IMR-90 (cell line): ENCODE measurements at regions not wholly inside any gene's neighbourhood (a gene's known extent, or its start where the extent isn't known, plus 50 kb on each side); places are given as distances from the start of the nearest gene placed in this dataset.

Experiments
- ATAC-seq: fragments of 200-7000 bp; cut with Tn5 transposase; 2 replicates; pipeline ENCODE4 v1.9.1; 2020; ENCODE audit warnings: low read depth, mild to moderate bottlenecking, moderate library complexity
- BruUV-seq: library from RNA; stranded (reverse); fragments of 400-500 nt; replicated peaks from 2 replicates; lab custom pipeline; 2021; lab: Mats Ljungman, UMichigan
- CTCF ChIA-PET: fragments of 300-600 bp; formaldehyde crosslinking; extraction: SDS; loops from one replicate; lab custom pipeline; 2021; ENCODE audit warnings: antibody characterized with exemption; lab: Yijun Ruan, JAX
- POLR2A ChIA-PET: fragments of 300-600 bp; sonication (Branson Sonifier 250); formaldehyde crosslinking; loops from one replicate; lab custom pipeline; 2022; ENCODE audit warnings: antibody characterized with exemption; ENCODE audit not compliant: unreplicated experiment; lab: Charles Lee
- DNase-seq: peaks from one replicate; pipeline ENCODE4 v3.0.0; 2013
- H2AFZ ChIP-seq: replicated peaks from 2 replicates; pipeline ENCODE3; 2013; ENCODE audit warnings: low read length, mild to moderate bottlenecking; ENCODE audit not compliant: poor library complexity
- H2AK5ac ChIP-seq: 2 replicates; pipeline ENCODE4 v1.6.1; 2013; ENCODE audit warnings: low read depth, low read length, inconsistent platforms
- H2AK9ac ChIP-seq: replicated peaks from 2 replicates; pipeline ENCODE3; 2013; ENCODE audit warnings: mild to moderate bottlenecking, low read depth, low read length, moderate library complexity; ENCODE audit not compliant: poor library complexity
- H2BK120ac ChIP-seq: 2 replicates; pipeline ENCODE4 v1.6.1; 2013; ENCODE audit warnings: low read depth, low read length, inconsistent platforms
- H2BK15ac ChIP-seq: 3 replicates; pipeline ENCODE4 v1.6.1; 2013; ENCODE audit warnings: low read depth, low read length, inconsistent platforms
- H2BK20ac ChIP-seq: 2 replicates; pipeline ENCODE4 v1.6.1; 2013; ENCODE audit warnings: low read depth, mild to moderate bottlenecking, inconsistent platforms, low read length, moderate library complexity
- H2BK5ac ChIP-seq: 2 replicates; pipeline ENCODE4 v1.6.1; 2013; ENCODE audit warnings: mild to moderate bottlenecking, low read depth, low read length, inconsistent platforms; ENCODE audit not compliant: poor library complexity, severe bottlenecking
- H3K14ac ChIP-seq: replicated peaks from 2 replicates; pipeline ENCODE4 v1.6.1; 2013; ENCODE audit warnings: low read depth, low read length, inconsistent platforms
- H3K18ac ChIP-seq: 2 replicates; pipeline ENCODE4 v1.6.1; 2013; ENCODE audit warnings: low read depth, low read length, control low read depth
- H3K23ac ChIP-seq: 2 replicates; pipeline ENCODE4 v1.6.1; 2013; ENCODE audit warnings: low read depth, low read length, inconsistent platforms
- H3K27ac ChIP-seq: 2 replicates; pipeline ENCODE4 v1.5.1; 2013; ENCODE audit warnings: mild to moderate bottlenecking, control low read depth, low read length; ENCODE audit not compliant: insufficient read depth
- H3K27me3 ChIP-seq: 2 replicates; pipeline ENCODE4 v1.6.1; 2013; ENCODE audit warnings: low read length; ENCODE audit not compliant: control insufficient read depth, insufficient read depth
- H3K36me3 ChIP-seq: 2 replicates; pipeline ENCODE4 v1.6.1; 2013; ENCODE audit warnings: low read length, mixed read lengths; ENCODE audit not compliant: control insufficient read depth, insufficient read depth
- H3K4ac ChIP-seq: 2 replicates; pipeline ENCODE4 v1.6.1; 2013; ENCODE audit warnings: low read depth, low read length, inconsistent platforms
- H3K4me1 ChIP-seq: 2 replicates; pipeline ENCODE4 v1.6.1; 2013; ENCODE audit warnings: low read length, mixed read lengths; ENCODE audit not compliant: control insufficient read depth, insufficient read depth
- H3K4me2 ChIP-seq: 2 replicates; pipeline ENCODE4 v1.6.1; 2013; ENCODE audit warnings: low read depth, mild to moderate bottlenecking, control low read depth, low read length, moderate library complexity
- H3K4me3 ChIP-seq: 2 replicates; pipeline ENCODE4 v1.5.1; 2013; ENCODE audit warnings: low read depth, mild to moderate bottlenecking, control low read depth, low read length, moderate library complexity; ENCODE audit not compliant: insufficient read depth
- H3K56ac ChIP-seq: 2 replicates; pipeline ENCODE4 v1.6.1; 2013; ENCODE audit warnings: low read length, inconsistent platforms; ENCODE audit not compliant: insufficient read depth; ENCODE audit errors: extremely low read depth
- H3K79me1 ChIP-seq, 2 experiments: 2 replicates each; pipeline ENCODE4 v1.6.1; 2013; ENCODE audit warnings: low read length in 2 of 2, inconsistent platforms in 1 of 2, low read depth in 1 of 2
- H3K9ac ChIP-seq: 2 replicates; pipeline ENCODE4 v1.6.1; 2013; ENCODE audit warnings: low read depth, low read length, control low read depth
- H3K9me1 ChIP-seq: 2 replicates; pipeline ENCODE4 v1.6.1; 2013; ENCODE audit warnings: low read length, inconsistent platforms; ENCODE audit not compliant: insufficient read depth
- H3K9me3 ChIP-seq: 2 replicates; pipeline ENCODE4 v1.6.1; 2013; ENCODE audit warnings: low read length; ENCODE audit not compliant: control insufficient read depth, insufficient read depth
- H4K20me1 ChIP-seq: 2 replicates; pipeline ENCODE4 v1.6.1; 2013; ENCODE audit warnings: low read length, inconsistent platforms; ENCODE audit not compliant: insufficient read depth
- H4K5ac ChIP-seq: 2 replicates; pipeline ENCODE4 v1.6.1; 2013; ENCODE audit warnings: mild to moderate bottlenecking, low read depth, low read length, control low read depth
- H4K8ac ChIP-seq, 2 experiments: 2 replicates each; pipeline ENCODE4 v1.6.1; 2013; ENCODE audit warnings: low read depth in 2 of 2, low read length in 2 of 2, control low read depth in 1 of 2, inconsistent platforms in 1 of 2
- H4K91ac ChIP-seq: 2 replicates; pipeline ENCODE4 v1.6.1; 2013; ENCODE audit warnings: low read depth, low read length, inconsistent platforms; ENCODE audit not compliant: insufficient read depth
- BHLHE40 ChIP-seq: fragments of 150-350 bp; IDR thresholded peaks from 2 replicates; pipeline ENCODE4 v1.6.1; 2016; ENCODE audit warnings: mild to moderate bottlenecking, low read depth, low read length
- CEBPB ChIP-seq: IDR thresholded peaks from 2 replicates; pipeline ENCODE4 v1.6.1; 2012; ENCODE audit warnings: low read depth, low read length, improper control_type of control experiment
- CHD1 ChIP-seq: IDR thresholded peaks from 2 replicates; pipeline ENCODE4 v1.6.1; 2012; ENCODE audit warnings: low read depth, low read length, improper control_type of control experiment
- ELK1 ChIP-seq: fragments of 150-350 bp; IDR thresholded peaks from 2 replicates; pipeline ENCODE4 v1.6.1; 2016; ENCODE audit warnings: low read depth, mild to moderate bottlenecking, low read length, moderate library complexity, borderline replicate concordance
- FOS ChIP-seq: fragments of 150-350 bp; IDR thresholded peaks from 2 replicates; pipeline ENCODE4 v1.6.1; 2016; ENCODE audit warnings: low read depth, low read length
- MAZ ChIP-seq: IDR thresholded peaks from 2 replicates; pipeline ENCODE4 v1.6.1; 2012; ENCODE audit warnings: low read depth, mild to moderate bottlenecking, low read length, improper control_type of control experiment, moderate library complexity, borderline replicate concordance
- MXI1 ChIP-seq: IDR thresholded peaks from 2 replicates; pipeline ENCODE4 v1.6.1; 2012; ENCODE audit warnings: low read depth, mild to moderate bottlenecking, low read length, moderate library complexity, borderline replicate concordance
- NFE2L2 ChIP-seq: fragments of 150-350 bp; IDR thresholded peaks from 2 replicates; pipeline ENCODE4 v1.6.1; 2016; ENCODE audit warnings: low read depth, mild to moderate bottlenecking, low read length
- RAD21 ChIP-seq: IDR thresholded peaks from 2 replicates; pipeline ENCODE4 v1.6.1; 2012; ENCODE audit warnings: low read length, improper control_type of control experiment
- RFX5 ChIP-seq: IDR thresholded peaks from 2 replicates; pipeline ENCODE4 v1.8.0; 2012; ENCODE audit warnings: low read depth, mild to moderate bottlenecking, low read length, moderate library complexity
- SMC3 ChIP-seq: fragments of 150-350 bp; IDR thresholded peaks from 2 replicates; pipeline ENCODE4 v1.6.1; 2016; ENCODE audit warnings: low read depth, mild to moderate bottlenecking, antibody characterized with exemption, low read length, moderate library complexity
- WGBS, 2 experiments: methylation state at CpG; one replicate each; pipeline versions ENCODE4 v1.1.5 to v1.1.7; 2013; ENCODE audit warnings: missing lambda C conversion rate in 2 of 2; ENCODE audit not compliant: insufficient read length in 1 of 2; ENCODE audit errors: extremely low coverage in 2 of 2; 5-methylcytosine and 5-hydroxymethylcytosine counted together
- dilution Hi-C: fragments of 300-500 bp; cut with HindIII; formaldehyde crosslinking; loops from one replicate; pipeline ENCODE4 v1.14.3; 2018; ENCODE audit warnings: low sequenced_read_pairs; ENCODE audit not compliant: unreplicated experiment
- in situ Hi-C: fragments of 300-500 bp; cut with MboI; formaldehyde crosslinking; loops from 3 replicates; pipeline ENCODE4 v1.14.3; 2019; ENCODE audit warnings: low sequenced_read_pairs, inconsistent platforms, mixed read lengths
- intact Hi-C: fragments of 100-400 bp; cut with micrococcal nuclease; formaldehyde crosslinking; loops from 2 replicates; pipeline ENCODE4 v1.10.0; 2022

- intact Hi-C loops (no loop called here), in situ Hi-C loops (no loop called here)
- 67% methylated on average over 1 of the region's 14 CpGs; no CpG with 5 or more reads in 1 of the 2 experiments for WGBS, 2 experiments
These were observed 172.8 kb upstream of the B3GAT1 start for GRCh38 chr11:134584706-134585445.

More at GRCh38 chr11:134584706-134585445, 172.8 kb upstream of the B3GAT1 start:
- ATAC-seq (no peak), DNase-seq (no peak)
- Histone ChIP-seq H4K5ac (no peak overlapping the region), H3K27ac (no peak overlapping the region), H2AFZ (no peak overlapping the region), H4K20me1 (no peaks in the 10 kb centered on the region), H3K9me3 (peaks cover 50% of the 10 kb centered on the region), H3K4ac (no peak overlapping the region), H3K56ac (no peak overlapping the region), H3K4me2 (no peak overlapping the region), H2BK15ac (no peak overlapping the region), H4K91ac (no peak overlapping the region), H3K18ac (no peak overlapping the region), H2AK9ac (no peak overlapping the region), H3K27me3 (no peaks in the 10 kb centered on the region), H2AK5ac (no peak overlapping the region), H3K4me1 (no peaks in the 10 kb centered on the region), H3K9me1 (no peaks in the 10 kb centered on the region), H3K79me1 (no peaks in the 10 kb centered on the region), H3K4me3 (no peak overlapping the region), H4K8ac (no peak overlapping the region), H3K14ac (no peak overlapping the region), H3K36me3 (no peaks in the 10 kb centered on the region), H3K9ac (no peak overlapping the region), H2BK20ac (no peak overlapping the region), H3K23ac (no peak overlapping the region), H2BK120ac (no peak overlapping the region), H2BK5ac (no peak overlapping the region)
- ChIA-PET POLR2A (no interaction called here), CTCF (no interaction called here)
- BruUV-seq = no TSS peak
- dilution Hi-C loops = no loop called here
- TF ChIP-seq NFE2L2 (no peak), FOS (no peak), SMC3 (no peak), RFX5 (no peak), ELK1 (no peak), MXI1 (no peak), CEBPB (no peak), BHLHE40 (no peak), RAD21 (no peak), MAZ (no peak), CHD1 (no peak)
